IPS-18a (cell line): ENCODE measurements at regions not wholly inside any gene's neighbourhood (a gene's known extent, or its start where the extent isn't known, plus 50 kb on each side); places are given as distances from the start of the nearest gene placed in this dataset.

Experiments used
- H3K27ac ChIP-seq: one replicate; pipeline ENCODE4 v1.5.1; 2013; ENCODE audit warnings: low read length
- H3K27me3 ChIP-seq: one replicate; pipeline ENCODE4 v1.6.1; 2013; ENCODE audit warnings: mild to moderate bottlenecking, low read length; ENCODE audit not compliant: control insufficient read depth, insufficient read depth
- H3K36me3 ChIP-seq: one replicate; pipeline ENCODE4 v1.6.1; 2013; ENCODE audit warnings: low read depth, low read length; ENCODE audit not compliant: control insufficient read depth
- H3K4me1 ChIP-seq: one replicate; pipeline ENCODE4 v1.6.1; 2013; ENCODE audit warnings: low read depth, low read length; ENCODE audit not compliant: control insufficient read depth
- H3K4me3 ChIP-seq: one replicate; pipeline ENCODE4 v1.5.1; 2013; ENCODE audit warnings: low read length
- H3K9ac ChIP-seq: one replicate; pipeline ENCODE4 v1.6.1; 2013; ENCODE audit warnings: mild to moderate bottlenecking, low read length, moderate library complexity
- H3K9me3 ChIP-seq: one replicate; pipeline ENCODE4 v1.6.1; 2013; ENCODE audit warnings: low read depth, low read length; ENCODE audit not compliant: control insufficient read depth

DNA sequence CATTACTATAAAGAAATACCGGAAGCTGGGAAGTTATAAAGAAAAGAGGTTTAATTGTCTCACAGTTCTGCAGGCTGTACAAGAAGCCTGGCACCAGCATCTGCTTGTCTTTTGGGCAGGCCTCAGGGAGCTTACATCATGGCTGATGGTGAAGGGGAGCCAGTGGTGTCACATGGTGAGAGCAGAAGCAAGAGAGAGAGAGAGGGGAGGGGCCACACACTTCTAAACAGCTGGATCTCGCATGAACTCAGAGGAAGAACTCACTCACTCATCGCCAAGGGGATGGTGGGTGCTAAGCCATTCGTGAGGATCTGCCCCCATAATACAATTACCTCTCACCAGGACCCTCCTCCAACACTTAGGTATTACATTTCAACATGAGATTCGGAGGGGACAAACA is 51.8 kb upstream of the ANKRD34C start:
- no peak overlapping the region for H3K4me3 ChIP-seq
- H3K9ac ChIP-seq: no peak overlapping the region
- no peaks in the 10 kb centered on the region for H3K4me1 ChIP-seq
- no peaks in the 10 kb centered on the region for H3K27me3 ChIP-seq
- no peaks in the 10 kb centered on the region for H3K36me3 ChIP-seq
- peaks cover 6% of the 10 kb centered on the region for H3K9me3 ChIP-seq
- H3K27ac ChIP-seq: no peak overlapping the region

DNA sequence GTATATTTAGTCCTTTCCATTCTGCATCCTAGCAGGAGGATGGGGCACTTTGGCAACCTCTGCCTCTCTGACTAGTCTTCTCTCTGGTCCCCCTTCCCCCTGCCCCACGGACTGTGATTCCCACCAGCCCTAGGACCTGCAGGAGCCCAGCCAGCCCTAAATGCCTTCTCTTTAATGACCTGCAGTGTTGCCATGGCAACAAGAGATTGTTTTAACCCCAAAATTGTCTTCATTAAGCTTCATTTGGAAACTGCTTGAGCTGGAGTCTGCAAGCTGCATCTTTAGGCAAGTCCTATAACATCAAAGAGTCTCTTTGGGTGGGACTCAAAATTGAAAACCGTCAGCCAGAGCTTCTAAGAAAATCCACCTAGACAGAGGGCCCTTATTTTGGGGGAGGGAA is 59.7 kb upstream of the ANKRD34C start:
- no peak overlapping the region for H3K27ac ChIP-seq
- H3K4me3 ChIP-seq: no peak overlapping the region
- H3K9ac ChIP-seq: no peak overlapping the region
- H3K9me3 ChIP-seq: no peaks in the 10 kb centered on the region
- H3K4me1 ChIP-seq: peaks cover 3% of the 10 kb centered on the region
- H3K27me3 ChIP-seq: no peaks in the 10 kb centered on the region
- H3K36me3 ChIP-seq: no peaks in the 10 kb centered on the region

DNA sequence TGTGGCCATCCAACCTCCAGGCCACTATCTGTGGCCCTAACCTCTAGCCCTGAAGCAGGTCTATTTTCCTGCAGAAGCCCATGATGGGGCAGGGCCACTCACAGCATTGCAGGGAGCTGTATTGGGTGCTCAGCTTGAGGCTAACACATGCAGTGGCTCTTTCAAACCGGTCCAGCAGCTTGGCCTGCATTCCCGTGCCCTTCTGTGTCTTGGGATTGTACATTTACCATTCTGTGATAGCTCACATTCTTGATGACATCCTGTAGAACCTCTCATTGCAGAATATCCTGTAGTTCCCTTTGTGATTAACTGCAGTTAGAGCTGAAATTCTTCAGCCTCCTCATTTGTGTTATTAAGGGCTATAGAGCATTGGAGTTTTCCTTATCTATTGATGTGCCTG is 60.8 kb upstream of the ANKRD34C start:
- H3K9me3 ChIP-seq: no peaks in the 10 kb centered on the region
- no peak overlapping the region for H3K4me3 ChIP-seq
- H3K27me3 ChIP-seq: no peaks in the 10 kb centered on the region
- peaks cover 3% of the 10 kb centered on the region for H3K4me1 ChIP-seq
- no peak overlapping the region for H3K27ac ChIP-seq
- no peak overlapping the region for H3K9ac ChIP-seq
- no peaks in the 10 kb centered on the region for H3K36me3 ChIP-seq

DNA sequence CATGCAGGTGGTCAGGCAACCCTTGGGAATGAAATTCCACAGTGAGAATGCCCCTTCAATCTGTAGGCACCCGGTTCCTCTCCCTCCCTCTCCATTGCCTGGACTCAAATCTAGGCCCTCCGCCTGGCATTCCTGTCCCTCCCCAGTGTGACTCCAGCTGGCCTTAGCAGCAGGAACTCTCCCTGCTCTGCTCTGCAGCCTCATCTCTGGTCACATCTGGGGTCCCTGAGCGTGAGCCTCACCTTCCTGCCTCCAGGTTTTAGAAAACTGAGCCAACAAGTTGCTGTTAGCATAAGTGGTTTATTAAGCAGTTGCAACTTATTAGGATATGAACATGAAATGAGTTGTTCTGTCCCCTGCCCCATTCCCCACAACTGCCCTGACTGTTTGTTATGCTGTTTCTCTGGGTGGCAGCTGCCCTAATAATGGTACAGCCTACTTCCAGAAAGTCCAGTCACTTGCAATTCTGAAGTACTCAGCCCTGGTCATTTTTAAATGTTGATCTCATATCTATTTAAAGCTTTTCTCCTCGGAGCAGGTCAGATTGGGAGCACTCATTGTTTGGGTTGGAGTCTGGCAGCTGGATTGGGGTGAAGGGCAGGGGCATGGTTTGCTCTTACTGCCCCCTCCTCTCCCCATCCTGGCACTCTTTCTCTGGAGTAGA is 63.0 kb upstream of the ANKRD34C start:
- H3K4me1 ChIP-seq: peaks cover 3% of the 10 kb centered on the region
- no peak overlapping the region for H3K27ac ChIP-seq
- H3K36me3 ChIP-seq: no peaks in the 10 kb centered on the region
- H3K9me3 ChIP-seq: no peaks in the 10 kb centered on the region
- no peaks in the 10 kb centered on the region for H3K27me3 ChIP-seq
- no peak overlapping the region for H3K9ac ChIP-seq
- no peak overlapping the region for H3K4me3 ChIP-seq

DNA sequence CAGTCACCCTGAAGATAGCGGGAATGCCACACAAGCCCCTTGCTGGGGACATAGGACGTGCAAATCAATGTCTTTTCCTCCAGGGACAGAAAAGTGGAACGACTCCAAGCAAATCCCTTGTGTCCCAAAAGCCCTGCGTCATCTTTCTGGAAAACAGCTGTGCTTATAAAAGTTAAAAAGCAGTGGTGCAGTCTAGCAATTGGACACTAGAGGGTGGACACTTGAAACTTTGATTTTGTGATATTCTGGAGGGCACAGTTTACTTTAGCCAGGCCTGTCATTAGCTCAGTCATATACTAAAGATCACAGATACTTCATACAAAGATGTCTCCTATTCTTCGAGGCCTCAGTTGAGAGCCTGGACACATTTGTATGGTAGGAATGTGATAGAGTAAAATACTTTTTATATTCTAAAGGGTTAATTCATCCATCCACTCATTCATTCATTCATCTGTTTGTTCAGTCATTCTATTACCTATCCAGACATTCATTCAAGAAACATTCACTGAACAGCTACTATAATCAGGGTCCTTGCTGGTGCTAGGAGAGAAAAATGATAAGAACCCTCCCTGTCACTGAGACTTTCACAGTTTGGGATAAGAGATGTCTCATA is 63.8 kb upstream of the ANKRD34C start:
- H3K4me1 ChIP-seq: peaks cover 5% of the 10 kb centered on the region
- H3K9me3 ChIP-seq: no peaks in the 10 kb centered on the region
- H3K36me3 ChIP-seq: no peaks in the 10 kb centered on the region
- H3K27ac ChIP-seq: no peak overlapping the region
- H3K9ac ChIP-seq: no peak overlapping the region
- H3K27me3 ChIP-seq: no peaks in the 10 kb centered on the region
- no peak overlapping the region for H3K4me3 ChIP-seq

DNA sequence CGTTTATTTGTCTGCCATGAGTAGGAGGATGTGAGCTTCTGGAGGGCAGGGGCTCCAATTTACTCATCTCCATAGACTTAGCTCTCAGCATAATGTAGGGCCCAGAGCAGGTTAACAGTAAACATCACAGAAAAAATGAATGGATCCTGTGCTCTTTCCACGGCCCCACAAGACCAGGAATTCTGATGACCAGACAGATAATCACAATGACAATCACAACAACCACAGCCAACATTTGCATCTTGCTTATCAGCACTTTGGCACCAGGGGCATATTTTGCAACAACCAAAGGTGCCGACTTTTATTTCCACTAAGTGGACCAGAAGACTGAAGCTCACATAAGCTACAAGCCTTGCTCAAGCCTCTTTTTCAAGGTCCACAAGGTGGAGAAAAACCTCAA is 68.9 kb upstream of the ANKRD34C start:
- no peaks in the 10 kb centered on the region for H3K9me3 ChIP-seq
- H3K4me3 ChIP-seq: no peak overlapping the region
- H3K9ac ChIP-seq: no peak overlapping the region
- no peaks in the 10 kb centered on the region for H3K36me3 ChIP-seq
- peaks cover 3% of the 10 kb centered on the region for H3K27me3 ChIP-seq
- peaks cover 11% of the 10 kb centered on the region for H3K4me1 ChIP-seq
- H3K27ac ChIP-seq: no peak overlapping the region

DNA sequence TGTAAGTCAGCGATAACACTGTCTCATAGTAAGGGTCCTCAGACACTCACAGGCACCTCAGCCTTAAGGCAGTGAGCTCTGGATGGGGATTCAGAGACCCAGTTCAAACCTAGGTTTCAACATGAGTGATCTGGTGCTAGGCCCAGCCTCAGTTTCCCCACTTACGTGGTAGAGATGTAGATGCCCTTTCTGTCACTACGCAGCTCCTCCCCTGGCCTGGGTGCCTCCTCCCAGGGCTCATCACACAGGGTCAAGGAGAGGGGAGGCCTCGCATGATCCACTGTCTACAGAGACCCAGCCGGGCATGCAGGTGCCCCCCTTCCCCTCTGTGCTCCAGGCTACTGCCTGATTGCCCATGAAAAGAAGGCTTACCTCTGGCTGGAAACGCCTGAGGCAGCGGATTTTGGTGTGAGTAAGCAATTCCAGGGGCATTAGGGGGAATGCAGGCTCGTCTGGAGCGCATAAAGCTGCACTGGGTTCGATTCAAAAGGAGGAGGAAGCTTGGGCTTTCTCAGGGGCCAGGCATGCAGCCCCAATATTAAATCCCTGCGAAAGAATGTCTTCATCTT is 69.8 kb upstream of the ANKRD34C start:
- Histone ChIP-seq H3K4me3 (no peak overlapping the region), H3K9ac (no peak overlapping the region), H3K9me3 (no peaks in the 10 kb centered on the region), H3K36me3 (no peaks in the 10 kb centered on the region), H3K27ac (no peak overlapping the region), H3K27me3 (peaks cover 3% of the 10 kb centered on the region), H3K4me1 (peaks cover 11% of the 10 kb centered on the region)

DNA sequence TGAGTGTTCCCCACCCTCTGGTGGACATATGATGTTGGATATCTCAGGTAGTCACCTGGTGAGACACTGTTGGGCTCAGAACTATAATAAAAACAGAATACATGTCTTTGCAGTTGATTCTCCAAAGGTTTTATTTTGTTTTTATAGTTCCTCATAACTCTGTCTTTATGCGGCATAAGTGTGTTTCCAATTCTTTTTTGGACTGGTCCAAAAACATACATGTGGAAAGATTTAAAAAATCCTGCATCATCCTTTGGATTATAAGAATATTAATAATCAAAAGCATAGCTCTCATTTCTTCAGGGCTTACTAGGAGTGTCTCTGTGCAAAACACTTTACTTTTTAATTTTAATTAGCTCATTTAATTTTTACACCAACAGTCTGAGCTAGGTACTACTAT is 71.0 kb upstream of the ANKRD34C start:
- no peak overlapping the region for H3K4me3 ChIP-seq
- no peaks in the 10 kb centered on the region for H3K9me3 ChIP-seq
- H3K4me1 ChIP-seq: peaks cover 11% of the 10 kb centered on the region
- H3K9ac ChIP-seq: no peak overlapping the region
- H3K27ac ChIP-seq: no peak overlapping the region
- H3K27me3 ChIP-seq: peaks cover 3% of the 10 kb centered on the region
- H3K36me3 ChIP-seq: no peaks in the 10 kb centered on the region

DNA sequence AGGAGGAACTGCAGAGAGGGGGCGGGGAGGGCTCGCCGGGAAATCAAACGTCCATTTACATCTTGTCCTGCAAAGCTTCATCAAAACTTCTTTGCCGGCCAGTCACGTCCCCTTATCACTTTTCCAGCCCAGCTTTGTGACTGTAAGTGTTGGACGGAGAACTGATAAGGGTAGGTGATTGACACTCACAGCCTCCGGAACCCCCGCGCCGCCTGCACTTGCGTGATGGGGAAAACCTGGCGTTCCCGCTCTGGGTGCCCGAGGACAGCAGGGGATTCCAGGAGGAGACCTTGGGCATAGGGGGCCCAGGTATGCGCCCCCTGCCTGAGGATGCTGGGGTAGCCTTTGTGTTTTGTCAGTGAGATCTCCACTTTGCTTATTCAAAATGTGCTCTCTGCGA is 72.8 kb upstream of the ANKRD34C start:
- no peaks in the 10 kb centered on the region for H3K9me3 ChIP-seq
- no peaks in the 10 kb centered on the region for H3K36me3 ChIP-seq
- peaks cover 11% of the 10 kb centered on the region for H3K4me1 ChIP-seq
- peaks cover 3% of the 10 kb centered on the region for H3K27me3 ChIP-seq
- no peak overlapping the region for H3K27ac ChIP-seq
- H3K9ac ChIP-seq: no peak overlapping the region
- peak overlapping the region; percentile 52 for H3K4me3 ChIP-seq

DNA sequence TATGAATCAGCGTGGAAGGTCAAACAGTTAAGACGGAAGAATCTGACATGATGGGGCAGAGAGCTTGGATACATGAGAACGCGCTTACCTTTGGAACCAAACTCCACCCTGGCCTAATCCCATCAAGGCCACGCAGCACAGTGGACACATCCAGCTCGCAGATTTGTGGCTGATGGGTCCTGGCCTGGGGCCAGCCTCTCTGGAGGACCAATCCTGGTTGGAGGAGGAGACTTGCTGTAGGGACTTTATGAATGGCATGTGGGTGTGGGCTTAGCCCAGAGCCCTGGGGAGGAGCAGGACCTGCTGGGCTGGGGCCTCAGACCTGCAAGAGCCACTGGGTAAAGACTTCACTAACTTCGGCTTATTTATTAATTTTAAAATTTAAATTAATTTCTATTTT is 73.4 kb upstream of the ANKRD34C start:
- peaks cover 3% of the 10 kb centered on the region for H3K27me3 ChIP-seq
- no peaks in the 10 kb centered on the region for H3K9me3 ChIP-seq

DNA sequence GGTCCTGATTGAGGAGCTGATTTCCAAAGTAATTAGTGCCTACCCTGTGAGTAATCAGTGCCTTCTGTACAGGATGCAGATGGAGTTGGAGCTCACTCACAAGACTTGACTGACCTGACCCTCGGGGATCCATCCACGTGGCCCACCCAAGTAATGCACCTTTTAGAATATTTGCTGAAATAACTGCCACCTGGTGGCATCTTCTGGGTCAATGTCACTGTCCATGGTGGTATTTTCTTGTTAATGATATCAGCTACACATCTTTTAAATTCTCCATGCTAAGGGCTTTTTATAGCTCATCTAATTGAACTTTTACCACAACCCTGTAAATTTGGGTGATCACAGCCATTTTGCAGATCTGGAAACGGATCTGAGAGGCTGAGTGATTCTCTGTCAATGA is 74.3 kb upstream of the ANKRD34C start:
- Histone ChIP-seq H3K27me3 (peaks cover 3% of the 10 kb centered on the region), H3K4me1 (peaks cover 5% of the 10 kb centered on the region), H3K9ac (no peak overlapping the region), H3K27ac (no peak overlapping the region), H3K4me3 (no peak overlapping the region), H3K9me3 (no peaks in the 10 kb centered on the region), H3K36me3 (no peaks in the 10 kb centered on the region)

More for the DNA sequence above, 73.4 kb upstream of the ANKRD34C start:
- no peak overlapping the region for H3K9ac ChIP-seq
- H3K36me3 ChIP-seq: no peaks in the 10 kb centered on the region
- peaks cover 11% of the 10 kb centered on the region for H3K4me1 ChIP-seq
- no peak overlapping the region for H3K27ac ChIP-seq
- H3K4me3 ChIP-seq: no peak overlapping the region

DNA sequence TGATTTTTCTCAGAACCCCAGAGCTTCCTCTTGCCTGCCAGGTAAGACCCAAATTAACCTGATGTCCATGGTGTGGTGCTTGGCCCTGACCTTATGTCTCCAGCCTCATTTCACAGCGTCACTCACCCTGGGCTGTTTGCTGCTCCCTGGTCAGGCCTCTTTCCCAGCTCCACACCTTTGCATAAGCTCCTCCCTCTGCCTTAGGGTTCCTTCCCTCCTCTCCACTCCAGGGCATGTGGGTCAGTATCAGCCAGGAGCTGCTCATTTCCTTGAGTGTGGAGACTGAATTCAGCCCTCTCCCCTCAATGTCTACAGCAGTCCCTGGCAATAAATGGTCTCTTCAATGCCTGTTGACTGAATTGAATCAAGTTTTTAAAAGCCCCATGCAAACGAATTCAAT is 75.6 kb upstream of the ANKRD34C start:
- H3K4me1 ChIP-seq: peaks cover 3% of the 10 kb centered on the region
- no peak overlapping the region for H3K9ac ChIP-seq
- no peaks in the 10 kb centered on the region for H3K36me3 ChIP-seq
- H3K9me3 ChIP-seq: no peaks in the 10 kb centered on the region
- no peak overlapping the region for H3K4me3 ChIP-seq
- H3K27ac ChIP-seq: no peak overlapping the region
- peaks cover 3% of the 10 kb centered on the region for H3K27me3 ChIP-seq
